Psoas muscle (tissue), 7 donors: ENCODE measurements at regions not wholly inside any gene's neighbourhood (a gene's known extent, or its start where the extent isn't known, plus 50 kb on each side); places are given as distances from the start of the nearest gene placed in this dataset.

Experiments used
- ATAC-seq, 4 donors: fragments of 200-7000 bp; cut with Tn5 transposase; one replicate each; pipeline ENCODE4 v1.9.1; 2020; ENCODE audit warnings: moderate library complexity in 3 of 4, mild to moderate bottlenecking in 2 of 4
- DNase-seq, 2 donors: peaks; one replicate each; pipeline ENCODE4 v3.0.0-alpha.2; 2020
- H3K27ac ChIP-seq: fragments of 200-600 bp; one replicate; pipeline ENCODE4 v1.8.0; 2022
- H3K27me3 ChIP-seq, 3 donors: fragments of 200-600 bp in 1 of 3; one replicate each; pipeline versions ENCODE4 v1.6.1 to v1.8.0; 2013 to 2022; ENCODE audit warnings: low read length in 2 of 3, mild to moderate bottlenecking in 2 of 3, moderate library complexity in 1 of 3; ENCODE audit not compliant: insufficient read depth in 3 of 3
- H3K36me3 ChIP-seq, 2 donors: fragments of 200-600 bp in 1 of 2; one replicate each; pipeline versions ENCODE4 v1.6.1 to v1.8.0; 2013 to 2022; ENCODE audit warnings: low read depth in 1 of 2, mild to moderate bottlenecking in 1 of 2, moderate library complexity in 1 of 2; ENCODE audit not compliant: insufficient read depth in 1 of 2
- H3K4me1 ChIP-seq: fragments of 200-600 bp; one replicate; pipeline ENCODE4 v1.8.0; 2022
- H3K4me3 ChIP-seq: fragments of 200-600 bp; one replicate; pipeline ENCODE4 v1.8.0; 2022; ENCODE audit warnings: mild to moderate bottlenecking
- H3K9me3 ChIP-seq: fragments of 200-600 bp; one replicate; pipeline ENCODE4 v1.8.0; 2022
- CTCF ChIP-seq: fragments of 200-600 bp; IDR thresholded peaks from one replicate; pipeline ENCODE4 v1.8.0; 2022; ENCODE audit warnings: antibody characterized with exemption
- WGBS, 3 donors: extraction: QIAGEN DNeasy Blood & Tissue Kit; methylation state at CpG; one replicate each; pipeline versions ENCODE4 v1.1.6 to v1.1.7; 2013; 5-methylcytosine and 5-hydroxymethylcytosine counted together
- intact Hi-C, 2 donors: fragments of 100-400 bp; cut with DNase I; formaldehyde crosslinking; loops; one replicate each; pipeline versions ENCODE4 v1.11.0 to v1.14.2; 2022
- donor health status: healthy with polysubstance abuse.
- donor health status: DM: no; HTN: no; CAD: no; lungs with moderate emphysema.
- donor health status: Bipolar disorder and iron deficiency.
- donor health status: healthy.
- donor health status: DM: yes; HTN: yes; CAD: no.
- donor health status: DM: no; HTN: no; CAD: no.
- donor health status: DM: yes; HTN: yes; CAD: no.

GRCh38 chr12:24605466-24605865 is 343.4 kb downstream of the BCAT1 start:
- Histone ChIP-seq H3K4me1 (no peaks in the 10 kb centered on the region), H3K27ac (no peak overlapping the region), H3K9me3 (no peaks in the 10 kb centered on the region), H3K36me3 (no peaks in the 10 kb centered on the region), H3K27me3 (no peaks in the 10 kb centered on the region), H3K4me3 (no peak overlapping the region)
- 41 to 64% (median 63%) methylated on average over 3 of the region's 3 CpGs for WGBS, 3 donors
- DNase-seq (no peak), ATAC-seq (no peak)
- TF ChIP-seq CTCF = no peak
- intact Hi-C loops = no loop called here

GRCh38 chr12:24603371-24603770 is 345.5 kb downstream of the BCAT1 start:
- H3K36me3 ChIP-seq = no peaks in the 10 kb centered on the region
- no peak overlapping the region for H3K4me3 ChIP-seq
- H3K9me3 ChIP-seq = no peaks in the 10 kb centered on the region
- no peak for TF ChIP-seq CTCF
- no peak for DNase-seq
- ATAC-seq = no peak
- no peak overlapping the region for H3K27ac ChIP-seq
- intact Hi-C loops = no loop called here
- H3K4me1 ChIP-seq = no peaks in the 10 kb centered on the region
- WGBS, 3 donors = 63 to 66% (median 65%) methylated on average over 3 of the region's 3 CpGs
- H3K27me3 ChIP-seq = no peaks in the 10 kb centered on the region

GRCh38 chr12:24600996-24601395 is 347.9 kb downstream of the BCAT1 start:
- intact Hi-C loops = no loop called here
- WGBS, 3 donors = 25 to 54% (median 35%) methylated on average over 1 of the region's 1 CpG
- no peak for DNase-seq
- no peak for TF ChIP-seq CTCF
- Histone ChIP-seq H3K27ac (no peak overlapping the region), H3K4me1 (no peaks in the 10 kb centered on the region), H3K36me3 (no peaks in the 10 kb centered on the region), H3K9me3 (no peaks in the 10 kb centered on the region), H3K27me3 (no peaks in the 10 kb centered on the region), H3K4me3 (no peak overlapping the region)
- no peak for ATAC-seq

- no peaks in the 10 kb centered on the region for H3K4me1 ChIP-seq
- intact Hi-C loops = no loop called here
- WGBS, 3 donors = 81 to 82% (median 81%) methylated on average over 4 of the region's 4 CpGs
These were observed 348.4 kb downstream of the BCAT1 start for GRCh38 chr12:24600551-24600950.

More at GRCh38 chr12:24600551-24600950, 348.4 kb downstream of the BCAT1 start:
- H3K27me3 ChIP-seq = no peaks in the 10 kb centered on the region
- H3K4me3 ChIP-seq = no peak overlapping the region
- no peaks in the 10 kb centered on the region for H3K9me3 ChIP-seq
- no peaks in the 10 kb centered on the region for H3K36me3 ChIP-seq
- TF ChIP-seq CTCF = no peak
- no peak overlapping the region for H3K27ac ChIP-seq
- ATAC-seq (no peak), DNase-seq (no peak)
